SK-N-SH treated with all-trans-retinoic acid at 6 μM for 48 hours (cell line): ENCODE measurements at regions not wholly inside any gene's neighbourhood (a gene's known extent, or its start where the extent isn't known, plus 50 kb on each side); places are given as distances from the start of the nearest gene placed in this dataset.

Experiments
- CSDC2 ChIP-seq: fragments of 250-450 bp; sonication (Bioruptor Pico); IDR thresholded peaks from 2 replicates; pipeline ENCODE4 v1.5.0; 2020; ENCODE audit warnings: mild to moderate bottlenecking, moderate library complexity
- GLIS3 ChIP-seq: fragments of 250-450 bp; sonication (Bioruptor Pico); IDR thresholded peaks from 2 replicates; pipeline ENCODE4 v1.5.0; 2020; ENCODE audit warnings: mild to moderate bottlenecking, moderate library complexity
- ISL1 ChIP-seq: fragments of 250-450 bp; sonication (Bioruptor Pico); IDR thresholded peaks from 2 replicates; pipeline ENCODE4 v2.1.2; 2022; ENCODE audit warnings: mild to moderate bottlenecking, moderate library complexity
- RARB ChIP-seq: fragments of 250-450 bp; sonication (Bioruptor Pico); IDR thresholded peaks from 2 replicates; pipeline ENCODE4 v1.8.0; 2021; ENCODE audit warnings: mild to moderate bottlenecking, moderate library complexity
- SNAI2 ChIP-seq: fragments of 250-450 bp; sonication (Bioruptor Pico); IDR thresholded peaks from 2 replicates; pipeline ENCODE4 v1.5.0; 2020; ENCODE audit warnings: mild to moderate bottlenecking, moderate library complexity
- ZC3H10 ChIP-seq: fragments of 250-450 bp; sonication (Bioruptor Pico); IDR thresholded peaks from 2 replicates; pipeline ENCODE4 v1.5.1; 2021; ENCODE audit warnings: mild to moderate bottlenecking, moderate library complexity
- ZFP3 ChIP-seq: fragments of 250-450 bp; sonication (Bioruptor Pico); IDR thresholded peaks from 2 replicates; pipeline ENCODE4 v1.5.0; 2020; ENCODE audit warnings: mild to moderate bottlenecking, moderate library complexity
- ZFP30 ChIP-seq: fragments of 450-650 bp; formaldehyde crosslinking; IDR thresholded peaks from 2 replicates; pipeline ENCODE4 v1.5.0; 2022; ENCODE audit warnings: mild to moderate bottlenecking, moderate library complexity
- ZNF70 ChIP-seq: fragments of 450-650 bp; formaldehyde crosslinking; IDR thresholded peaks from 2 replicates; pipeline ENCODE4 v1.5.0; 2020; ENCODE audit warnings: mild to moderate bottlenecking, moderate library complexity
- ZNF8 ChIP-seq: fragments of 450-650 bp; formaldehyde crosslinking; IDR thresholded peaks from 2 replicates; pipeline ENCODE4 v1.5.0; 2020; ENCODE audit warnings: mild to moderate bottlenecking, moderate library complexity
- TF ChIP-seq, protein P1 (sequence below): fragments of 250-450 bp; sonication (Bioruptor Pico); IDR thresholded peaks from 2 replicates; pipeline ENCODE4 v1.5.0; 2020; ENCODE audit warnings: mild to moderate bottlenecking, moderate library complexity
- TF ChIP-seq, protein P2 (sequence below): fragments of 250-450 bp; sonication (Bioruptor Pico); IDR thresholded peaks from 2 replicates; pipeline ENCODE4 v1.5.1; 2021; ENCODE audit warnings: mild to moderate bottlenecking, moderate library complexity
- TF ChIP-seq, protein P3 (sequence below): fragments of 250-450 bp; sonication (Bioruptor Pico); IDR thresholded peaks from 2 replicates; pipeline ENCODE4 v1.8.0; 2020; ENCODE audit warnings: mild to moderate bottlenecking, moderate library complexity, borderline replicate concordance

DNA sequence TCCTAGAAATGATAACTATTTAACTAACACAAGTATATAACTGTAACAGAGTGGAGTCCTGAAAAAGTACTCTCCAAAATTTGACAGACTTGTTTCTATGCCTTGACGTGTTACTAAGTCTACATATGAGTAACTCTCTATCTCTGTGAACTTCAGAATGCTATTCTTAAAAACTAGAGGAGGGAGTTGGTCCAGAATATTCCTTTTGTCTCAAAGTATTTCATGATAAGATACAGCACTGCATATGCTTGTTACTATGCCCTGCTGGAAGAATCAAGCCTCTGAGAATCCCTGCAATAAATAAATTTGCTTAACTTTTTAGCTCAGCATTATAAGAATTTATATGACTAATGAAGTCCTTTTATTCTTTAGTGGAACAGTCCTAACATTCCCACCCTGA, 50.9 kb upstream of the ATXN3L start:
- TF ChIP-seq, protein P1, sequence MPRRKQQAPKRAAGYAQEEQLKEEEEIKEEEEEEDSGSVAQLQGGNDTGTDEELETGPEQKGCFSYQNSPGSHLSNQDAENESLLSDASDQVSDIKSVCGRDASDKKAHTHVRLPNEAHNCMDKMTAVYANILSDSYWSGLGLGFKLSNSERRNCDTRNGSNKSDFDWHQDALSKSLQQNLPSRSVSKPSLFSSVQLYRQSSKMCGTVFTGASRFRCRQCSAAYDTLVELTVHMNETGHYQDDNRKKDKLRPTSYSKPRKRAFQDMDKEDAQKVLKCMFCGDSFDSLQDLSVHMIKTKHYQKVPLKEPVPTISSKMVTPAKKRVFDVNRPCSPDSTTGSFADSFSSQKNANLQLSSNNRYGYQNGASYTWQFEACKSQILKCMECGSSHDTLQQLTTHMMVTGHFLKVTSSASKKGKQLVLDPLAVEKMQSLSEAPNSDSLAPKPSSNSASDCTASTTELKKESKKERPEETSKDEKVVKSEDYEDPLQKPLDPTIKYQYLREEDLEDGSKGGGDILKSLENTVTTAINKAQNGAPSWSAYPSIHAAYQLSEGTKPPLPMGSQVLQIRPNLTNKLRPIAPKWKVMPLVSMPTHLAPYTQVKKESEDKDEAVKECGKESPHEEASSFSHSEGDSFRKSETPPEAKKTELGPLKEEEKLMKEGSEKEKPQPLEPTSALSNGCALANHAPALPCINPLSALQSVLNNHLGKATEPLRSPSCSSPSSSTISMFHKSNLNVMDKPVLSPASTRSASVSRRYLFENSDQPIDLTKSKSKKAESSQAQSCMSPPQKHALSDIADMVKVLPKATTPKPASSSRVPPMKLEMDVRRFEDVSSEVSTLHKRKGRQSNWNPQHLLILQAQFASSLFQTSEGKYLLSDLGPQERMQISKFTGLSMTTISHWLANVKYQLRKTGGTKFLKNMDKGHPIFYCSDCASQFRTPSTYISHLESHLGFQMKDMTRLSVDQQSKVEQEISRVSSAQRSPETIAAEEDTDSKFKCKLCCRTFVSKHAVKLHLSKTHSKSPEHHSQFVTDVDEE (CRISPR knock-in tag) = no peak
- TF ChIP-seq, protein P2, sequence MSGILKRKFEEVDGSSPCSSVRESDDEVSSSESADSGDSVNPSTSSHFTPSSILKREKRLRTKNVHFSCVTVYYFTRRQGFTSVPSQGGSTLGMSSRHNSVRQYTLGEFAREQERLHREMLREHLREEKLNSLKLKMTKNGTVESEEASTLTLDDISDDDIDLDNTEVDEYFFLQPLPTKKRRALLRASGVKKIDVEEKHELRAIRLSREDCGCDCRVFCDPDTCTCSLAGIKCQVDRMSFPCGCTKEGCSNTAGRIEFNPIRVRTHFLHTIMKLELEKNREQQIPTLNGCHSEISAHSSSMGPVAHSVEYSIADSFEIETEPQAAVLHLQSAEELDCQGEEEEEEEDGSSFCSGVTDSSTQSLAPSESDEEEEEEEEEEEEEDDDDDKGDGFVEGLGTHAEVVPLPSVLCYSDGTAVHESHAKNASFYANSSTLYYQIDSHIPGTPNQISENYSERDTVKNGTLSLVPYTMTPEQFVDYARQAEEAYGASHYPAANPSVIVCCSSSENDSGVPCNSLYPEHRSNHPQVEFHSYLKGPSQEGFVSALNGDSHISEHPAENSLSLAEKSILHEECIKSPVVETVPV (CRISPR knock-in tag) = no peak
- TF ChIP-seq GLIS3 (CRISPR knock-in tag) = no peak
- TF ChIP-seq, protein P3, sequence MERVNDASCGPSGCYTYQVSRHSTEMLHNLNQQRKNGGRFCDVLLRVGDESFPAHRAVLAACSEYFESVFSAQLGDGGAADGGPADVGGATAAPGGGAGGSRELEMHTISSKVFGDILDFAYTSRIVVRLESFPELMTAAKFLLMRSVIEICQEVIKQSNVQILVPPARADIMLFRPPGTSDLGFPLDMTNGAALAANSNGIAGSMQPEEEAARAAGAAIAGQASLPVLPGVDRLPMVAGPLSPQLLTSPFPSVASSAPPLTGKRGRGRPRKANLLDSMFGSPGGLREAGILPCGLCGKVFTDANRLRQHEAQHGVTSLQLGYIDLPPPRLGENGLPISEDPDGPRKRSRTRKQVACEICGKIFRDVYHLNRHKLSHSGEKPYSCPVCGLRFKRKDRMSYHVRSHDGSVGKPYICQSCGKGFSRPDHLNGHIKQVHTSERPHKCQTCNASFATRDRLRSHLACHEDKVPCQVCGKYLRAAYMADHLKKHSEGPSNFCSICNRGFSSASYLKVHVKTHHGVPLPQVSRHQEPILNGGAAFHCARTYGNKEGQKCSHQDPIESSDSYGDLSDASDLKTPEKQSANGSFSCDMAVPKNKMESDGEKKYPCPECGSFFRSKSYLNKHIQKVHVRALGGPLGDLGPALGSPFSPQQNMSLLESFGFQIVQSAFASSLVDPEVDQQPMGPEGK = no peak
- no peak for TF ChIP-seq ZNF8 (CRISPR knock-in tag)
- no peak for TF ChIP-seq ZC3H10 (CRISPR knock-in tag)
- no peak for TF ChIP-seq CSDC2
- no peak for TF ChIP-seq ZFP30 (CRISPR knock-in tag)
- no peak for TF ChIP-seq SNAI2 (CRISPR knock-in tag)
- no peak for TF ChIP-seq ISL1 (CRISPR knock-in tag)
- TF ChIP-seq RARB = no peak
- no peak for TF ChIP-seq ZFP3 (CRISPR knock-in tag)
- TF ChIP-seq ZNF70 (CRISPR knock-in tag) = no peak
